ENCODE measurements at regions not wholly inside any gene's neighbourhood (a gene's known extent, or its start where the extent isn't known, plus 50 kb on each side); places are given as distances from the start of the nearest gene placed in this dataset.

DNA sequence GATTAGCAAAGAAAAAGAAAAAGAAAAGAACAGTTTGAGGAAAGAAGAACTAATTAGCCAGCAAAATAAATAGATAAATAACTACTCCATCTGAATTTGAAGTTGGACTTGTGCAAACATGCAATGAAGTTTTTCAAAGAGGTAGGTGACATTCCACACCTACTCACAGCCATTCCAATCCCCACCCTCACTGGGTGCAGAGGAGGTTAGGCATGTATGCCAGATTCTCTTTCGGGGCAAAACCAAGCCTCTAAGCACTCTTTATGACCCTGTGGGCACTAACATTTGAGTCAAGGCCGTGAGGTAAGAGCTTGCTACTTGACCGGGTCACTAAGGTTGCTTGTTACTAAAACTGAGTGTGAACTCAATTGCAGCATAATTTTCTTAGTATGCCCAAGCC, 108.4 kb upstream of the SEMA3A start (continued):
- TF ChIP-seq JUNB (IDR thresholded peaks at IDR 0.05; ENCODE audit: unreplicated experiment) (no peak), POLR2AphosphoS5 (IDR thresholded peaks at IDR 0.05; ENCODE audit: low read depth) (no peak), ZNF114 (CRISPR knock-in tag; IDR thresholded peaks at IDR 0.05) (no peak), ZNF331 (CRISPR knock-in tag; IDR thresholded peaks at IDR 0.05; ENCODE audit: low read depth) (no peak)
- TF ChIP-seq, protein P1, sequence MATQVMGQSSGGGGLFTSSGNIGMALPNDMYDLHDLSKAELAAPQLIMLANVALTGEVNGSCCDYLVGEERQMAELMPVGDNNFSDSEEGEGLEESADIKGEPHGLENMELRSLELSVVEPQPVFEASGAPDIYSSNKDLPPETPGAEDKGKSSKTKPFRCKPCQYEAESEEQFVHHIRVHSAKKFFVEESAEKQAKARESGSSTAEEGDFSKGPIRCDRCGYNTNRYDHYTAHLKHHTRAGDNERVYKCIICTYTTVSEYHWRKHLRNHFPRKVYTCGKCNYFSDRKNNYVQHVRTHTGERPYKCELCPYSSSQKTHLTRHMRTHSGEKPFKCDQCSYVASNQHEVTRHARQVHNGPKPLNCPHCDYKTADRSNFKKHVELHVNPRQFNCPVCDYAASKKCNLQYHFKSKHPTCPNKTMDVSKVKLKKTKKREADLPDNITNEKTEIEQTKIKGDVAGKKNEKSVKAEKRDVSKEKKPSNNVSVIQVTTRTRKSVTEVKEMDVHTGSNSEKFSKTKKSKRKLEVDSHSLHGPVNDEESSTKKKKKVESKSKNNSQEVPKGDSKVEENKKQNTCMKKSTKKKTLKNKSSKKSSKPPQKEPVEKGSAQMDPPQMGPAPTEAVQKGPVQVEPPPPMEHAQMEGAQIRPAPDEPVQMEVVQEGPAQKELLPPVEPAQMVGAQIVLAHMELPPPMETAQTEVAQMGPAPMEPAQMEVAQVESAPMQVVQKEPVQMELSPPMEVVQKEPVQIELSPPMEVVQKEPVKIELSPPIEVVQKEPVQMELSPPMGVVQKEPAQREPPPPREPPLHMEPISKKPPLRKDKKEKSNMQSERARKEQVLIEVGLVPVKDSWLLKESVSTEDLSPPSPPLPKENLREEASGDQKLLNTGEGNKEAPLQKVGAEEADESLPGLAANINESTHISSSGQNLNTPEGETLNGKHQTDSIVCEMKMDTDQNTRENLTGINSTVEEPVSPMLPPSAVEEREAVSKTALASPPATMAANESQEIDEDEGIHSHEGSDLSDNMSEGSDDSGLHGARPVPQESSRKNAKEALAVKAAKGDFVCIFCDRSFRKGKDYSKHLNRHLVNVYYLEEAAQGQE (IDR thresholded peaks at IDR 0.05; ENCODE audit: unreplicated experiment) = no peak
- TF ChIP-seq, protein P2, sequence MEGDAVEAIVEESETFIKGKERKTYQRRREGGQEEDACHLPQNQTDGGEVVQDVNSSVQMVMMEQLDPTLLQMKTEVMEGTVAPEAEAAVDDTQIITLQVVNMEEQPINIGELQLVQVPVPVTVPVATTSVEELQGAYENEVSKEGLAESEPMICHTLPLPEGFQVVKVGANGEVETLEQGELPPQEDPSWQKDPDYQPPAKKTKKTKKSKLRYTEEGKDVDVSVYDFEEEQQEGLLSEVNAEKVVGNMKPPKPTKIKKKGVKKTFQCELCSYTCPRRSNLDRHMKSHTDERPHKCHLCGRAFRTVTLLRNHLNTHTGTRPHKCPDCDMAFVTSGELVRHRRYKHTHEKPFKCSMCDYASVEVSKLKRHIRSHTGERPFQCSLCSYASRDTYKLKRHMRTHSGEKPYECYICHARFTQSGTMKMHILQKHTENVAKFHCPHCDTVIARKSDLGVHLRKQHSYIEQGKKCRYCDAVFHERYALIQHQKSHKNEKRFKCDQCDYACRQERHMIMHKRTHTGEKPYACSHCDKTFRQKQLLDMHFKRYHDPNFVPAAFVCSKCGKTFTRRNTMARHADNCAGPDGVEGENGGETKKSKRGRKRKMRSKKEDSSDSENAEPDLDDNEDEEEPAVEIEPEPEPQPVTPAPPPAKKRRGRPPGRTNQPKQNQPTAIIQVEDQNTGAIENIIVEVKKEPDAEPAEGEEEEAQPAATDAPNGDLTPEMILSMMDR (conservative IDR thresholded peaks at IDR 0.05; ENCODE audit: low read depth in 2 of 2) = no peak

DNA sequence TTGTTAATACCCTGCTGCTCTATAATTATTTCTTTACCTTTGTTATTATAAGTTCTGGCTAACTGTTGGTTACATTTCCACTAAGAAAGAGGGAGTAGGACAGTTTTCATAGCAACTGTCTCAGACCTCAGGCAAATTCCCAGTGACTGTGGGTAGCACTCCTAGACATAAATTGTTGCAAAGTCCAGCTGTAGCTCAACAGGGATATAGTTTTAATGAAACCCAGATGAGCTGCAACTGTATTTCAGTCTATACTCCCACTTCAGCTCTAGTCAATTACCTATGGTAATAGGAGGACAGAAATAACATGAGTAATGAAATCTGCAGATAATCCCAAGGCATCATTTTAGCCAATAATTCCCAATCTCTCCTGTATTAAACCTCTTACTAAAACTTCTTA, 103.0 kb upstream of the SEMA3A start:
- Histone ChIP-seq H3K79me2 (replicated peaks; ENCODE audit: insufficient read depth) (no peaks in the 10 kb centered on the region), H3K4me2 (no peak overlapping the region), H3K27me3 (ENCODE audit: insufficient read depth) (no peaks in the 10 kb centered on the region), H3K36me3 (ENCODE audit: insufficient read depth) (no peaks in the 10 kb centered on the region), H4K20me1 (replicated peaks; ENCODE audit: insufficient read depth) (no peaks in the 10 kb centered on the region), H3K9me2 (ENCODE audit: insufficient read depth) (no peaks in the 10 kb centered on the region), H3K4me1 (ENCODE audit: insufficient read depth) (peaks cover 11% of the 10 kb centered on the region; the same call in 1 of the 2 replicates), H3K4me3 (no peak overlapping the region), H2AFZ (no peak overlapping the region), H3F3A (replicated peaks; ENCODE audit: low read depth) (no peaks in the 10 kb centered on the region), H3K27ac (ENCODE audit: low read depth) (no peak overlapping the region)
- Mint-ChIP-seq H3K27me3 (ENCODE audit: insufficient read depth, low read depth, poor library complexity) (no peaks in the 10 kb centered on the region), H3K4me3 (no peak overlapping the region), H3K36me3 (ENCODE audit: low read depth) (no peaks in the 10 kb centered on the region), H3K27ac (no peak overlapping the region), H3K9me3 (no peaks in the 10 kb centered on the region), H3K4me1 (peaks cover 6% of the 10 kb centered on the region)
- no peak for DNase-seq (ENCODE audit: low spot score)
- no peak for TF ChIP-seq CREB1 (CRISPR knock-in tag; IDR thresholded peaks at IDR 0.05; ENCODE audit: low read depth)
- TF ChIP-seq POLR2AphosphoS5 (IDR thresholded peaks at IDR 0.05; ENCODE audit: low read depth) = no peak
- TF ChIP-seq NANOG (IDR thresholded peaks at IDR 0.05; ENCODE audit: borderline replicate concordance) = no peak
- no peak for TF ChIP-seq EZH2phosphoT487 (IDR thresholded peaks at IDR 0.05; ENCODE audit: unreplicated experiment)
- no peak for TF ChIP-seq EZH2 (IDR thresholded peaks at IDR 0.05; ENCODE audit: low read depth, unreplicated experiment)
- no peak for TF ChIP-seq ZNF114 (CRISPR knock-in tag; IDR thresholded peaks at IDR 0.05)
- TF ChIP-seq, protein P3, sequence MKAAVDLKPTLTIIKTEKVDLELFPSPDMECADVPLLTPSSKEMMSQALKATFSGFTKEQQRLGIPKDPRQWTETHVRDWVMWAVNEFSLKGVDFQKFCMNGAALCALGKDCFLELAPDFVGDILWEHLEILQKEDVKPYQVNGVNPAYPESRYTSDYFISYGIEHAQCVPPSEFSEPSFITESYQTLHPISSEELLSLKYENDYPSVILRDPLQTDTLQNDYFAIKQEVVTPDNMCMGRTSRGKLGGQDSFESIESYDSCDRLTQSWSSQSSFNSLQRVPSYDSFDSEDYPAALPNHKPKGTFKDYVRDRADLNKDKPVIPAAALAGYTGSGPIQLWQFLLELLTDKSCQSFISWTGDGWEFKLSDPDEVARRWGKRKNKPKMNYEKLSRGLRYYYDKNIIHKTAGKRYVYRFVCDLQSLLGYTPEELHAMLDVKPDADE (IDR thresholded peaks at IDR 0.05) = no peak
- no peak for TF ChIP-seq STAT1 (IDR thresholded peaks at IDR 0.05; ENCODE audit: unreplicated experiment)
- ATAC-seq = no peak

Data from GM23338 (cell line).